Effector memory CD8-positive, alpha-beta T cell (primary cell): ENCODE measurements at regions not wholly inside any gene's neighbourhood (a gene's known extent, or its start where the extent isn't known, plus 50 kb on each side); places are given as distances from the start of the nearest gene placed in this dataset.

ENCODE experiments used
- ATAC-seq: fragments of 150-1000 bp; cut with Tn5 transposase; replicated peaks from 2 replicates; pipeline ENCODE4 v1.10.0; 2021; ENCODE audit warnings: mild to moderate bottlenecking, moderate library complexity
- DNase-seq, 3 experiments: peaks; one replicate each; pipeline ENCODE4 v3.0.0; 2021
- H3K27ac Mint-ChIP-seq, 2 donors: one replicate each; pipeline ENCODE4 v1.8.0; 2022; ENCODE audit warnings: mild to moderate bottlenecking in 2 of 2, mixed read lengths in 2 of 2, moderate library complexity in 2 of 2
- H3K27me3 Mint-ChIP-seq, 2 donors: one replicate each; pipeline ENCODE4 v1.8.0; 2022; ENCODE audit warnings: mixed read lengths in 2 of 2
- H3K36me3 Mint-ChIP-seq: one replicate; pipeline ENCODE4 v1.8.0; 2022; ENCODE audit warnings: mild to moderate bottlenecking, moderate library complexity, mixed read lengths; ENCODE audit not compliant: insufficient read depth
- H3K4me1 Mint-ChIP-seq, 2 donors: one replicate each; pipeline ENCODE4 v1.8.0; 2022; ENCODE audit warnings: low read depth in 2 of 2, mixed read lengths in 2 of 2
- H3K4me3 Mint-ChIP-seq, 2 donors: one replicate each; pipeline ENCODE4 v1.8.0; 2022; ENCODE audit warnings: mild to moderate bottlenecking in 2 of 2, mixed read lengths in 2 of 2, moderate library complexity in 2 of 2
- H3K9me3 Mint-ChIP-seq, 2 donors: one replicate each; pipeline ENCODE4 v1.8.0; 2022; ENCODE audit warnings: mixed read lengths in 2 of 2

- no peak for DNase-seq
Observed at GRCh38 chr2:21793461-21793860, 669.7 kb downstream of the TDRD15 start.

GRCh38 chr2:21794611-21795010 is 670.8 kb downstream of the TDRD15 start:
- peaks cover 8 to 15% of the 10 kb centered on the region in 2 donors for H3K9me3 Mint-ChIP-seq
- no peaks in the 10 kb centered on the region for H3K4me1 Mint-ChIP-seq
- no peaks in the 10 kb centered on the region for H3K27me3 Mint-ChIP-seq
- no peak for DNase-seq
- ATAC-seq = no peak
- no peak overlapping the region for H3K4me3 Mint-ChIP-seq
- H3K36me3 Mint-ChIP-seq = no peaks in the 10 kb centered on the region
- H3K27ac Mint-ChIP-seq = no peak overlapping the region

More at GRCh38 chr2:21793461-21793860, 669.7 kb downstream of the TDRD15 start:
- no peaks in the 10 kb centered on the region for H3K27me3 Mint-ChIP-seq
- ATAC-seq = no peak
- H3K36me3 Mint-ChIP-seq = no peaks in the 10 kb centered on the region
- H3K9me3 Mint-ChIP-seq = peaks cover 11 to 15% of the 10 kb centered on the region in 2 donors
- no peak overlapping the region for H3K27ac Mint-ChIP-seq
- H3K4me3 Mint-ChIP-seq = no peak overlapping the region
- H3K4me1 Mint-ChIP-seq = no peaks in the 10 kb centered on the region

GRCh38 chr2:21800356-21800755 is 676.6 kb downstream of the TDRD15 start:
- no peaks in the 10 kb centered on the region for H3K27me3 Mint-ChIP-seq
- no peak for DNase-seq

GRCh38 chr2:21803550-21803949 is 679.8 kb downstream of the TDRD15 start:
- Mint-ChIP-seq H3K4me3 (no peak overlapping the region), H3K4me1 (no peaks in the 10 kb centered on the region), H3K27me3 (no peaks in the 10 kb centered on the region), H3K36me3 (no peaks in the 10 kb centered on the region), H3K9me3 (peaks cover 0 to 10% of the 10 kb centered on the region in 2 donors), H3K27ac (no peak overlapping the region)
- DNase-seq (no peak), ATAC-seq (no peak)

More at GRCh38 chr2:21800356-21800755, 676.6 kb downstream of the TDRD15 start:
- Mint-ChIP-seq H3K36me3 (no peaks in the 10 kb centered on the region), H3K27ac (no peak overlapping the region), H3K9me3 (peaks cover 5 to 10% of the 10 kb centered on the region in 2 donors), H3K4me3 (no peak overlapping the region), H3K4me1 (no peaks in the 10 kb centered on the region)
- no peak for ATAC-seq

- no peaks in the 10 kb centered on the region for H3K36me3 Mint-ChIP-seq
- H3K9me3 Mint-ChIP-seq = peaks cover 0 to 10% of the 10 kb centered on the region in 2 donors
- no peak for DNase-seq
- no peaks in the 10 kb centered on the region for H3K27me3 Mint-ChIP-seq
- H3K4me1 Mint-ChIP-seq = no peaks in the 10 kb centered on the region
- ATAC-seq = no peak
- no peak overlapping the region for H3K27ac Mint-ChIP-seq
- H3K4me3 Mint-ChIP-seq = no peak overlapping the region
Observed at GRCh38 chr2:21804151-21804550, 680.4 kb downstream of the TDRD15 start.

GRCh38 chr2:21811541-21811940 is 687.8 kb downstream of the TDRD15 start:
- H3K36me3 Mint-ChIP-seq = no peaks in the 10 kb centered on the region
- no peaks in the 10 kb centered on the region for H3K4me1 Mint-ChIP-seq
- DNase-seq (no peak), ATAC-seq (no peak)
- no peaks in the 10 kb centered on the region for H3K27me3 Mint-ChIP-seq
- H3K27ac Mint-ChIP-seq = no peak overlapping the region
- peaks cover 0 to 5% of the 10 kb centered on the region in 2 donors for H3K9me3 Mint-ChIP-seq
- H3K4me3 Mint-ChIP-seq = no peak overlapping the region

- Mint-ChIP-seq H3K4me1 (no peaks in the 10 kb centered on the region), H3K27ac (no peak overlapping the region), H3K9me3 (peaks cover 0 to 5% of the 10 kb centered on the region in 2 donors), H3K27me3 (no peaks in the 10 kb centered on the region), H3K4me3 (no peak overlapping the region), H3K36me3 (no peaks in the 10 kb centered on the region)
- DNase-seq (no peak), ATAC-seq (no peak)
Observed at GRCh38 chr2:21812766-21813165, 689.0 kb downstream of the TDRD15 start.

- Mint-ChIP-seq H3K4me1 (no peaks in the 10 kb centered on the region), H3K9me3 (peaks cover 6 to 10% of the 10 kb centered on the region in 2 donors)
Observed at GRCh38 chr2:21814588-21815149, 690.9 kb downstream of the TDRD15 start.

GRCh38 chr2:21818212-21818795 is 694.5 kb downstream of the TDRD15 start:
- no peak overlapping the region for H3K4me3 Mint-ChIP-seq
- ATAC-seq = no peak
- no peaks in the 10 kb centered on the region for H3K4me1 Mint-ChIP-seq
- DNase-seq = no peak
- H3K36me3 Mint-ChIP-seq = no peaks in the 10 kb centered on the region
- no peaks in the 10 kb centered on the region for H3K27me3 Mint-ChIP-seq
- H3K9me3 Mint-ChIP-seq = peaks cover 15 to 22% of the 10 kb centered on the region in 2 donors
- no peak overlapping the region for H3K27ac Mint-ChIP-seq

More at GRCh38 chr2:21814588-21815149, 690.9 kb downstream of the TDRD15 start:
- no peaks in the 10 kb centered on the region for H3K27me3 Mint-ChIP-seq
- no peak for DNase-seq
- no peak overlapping the region for H3K27ac Mint-ChIP-seq
- no peak overlapping the region for H3K4me3 Mint-ChIP-seq
- no peak for ATAC-seq
- no peaks in the 10 kb centered on the region for H3K36me3 Mint-ChIP-seq

- no peak for ATAC-seq
- Mint-ChIP-seq H3K27me3 (no peaks in the 10 kb centered on the region), H3K27ac (no peak overlapping the region), H3K36me3 (peaks cover 4% of the 10 kb centered on the region), H3K4me1 (no peaks in the 10 kb centered on the region), H3K4me3 (no peak overlapping the region), H3K9me3 (peaks cover 13 to 22% of the 10 kb centered on the region in 2 donors)
- no peak for DNase-seq
Observed at GRCh38 chr2:21819454-21819853, 695.7 kb downstream of the TDRD15 start.

GRCh38 chr2:21820271-21820670 is 696.5 kb downstream of the TDRD15 start:
- no peak for ATAC-seq
- Mint-ChIP-seq H3K27me3 (no peaks in the 10 kb centered on the region), H3K4me1 (no peaks in the 10 kb centered on the region), H3K27ac (no peak overlapping the region), H3K9me3 (peaks cover 14 to 29% of the 10 kb centered on the region in 2 donors), H3K4me3 (no peak overlapping the region), H3K36me3 (peaks cover 4% of the 10 kb centered on the region)
- no peak for DNase-seq

GRCh38 chr2:21821672-21822227 is 698.0 kb downstream of the TDRD15 start:
- no peak for DNase-seq
- peaks cover 4% of the 10 kb centered on the region for H3K36me3 Mint-ChIP-seq
- no peak for ATAC-seq
- H3K4me3 Mint-ChIP-seq = no peak overlapping the region
- H3K27ac Mint-ChIP-seq = no peak overlapping the region
- H3K9me3 Mint-ChIP-seq = peaks cover 14 to 29% of the 10 kb centered on the region in 2 donors
- H3K4me1 Mint-ChIP-seq = no peaks in the 10 kb centered on the region
- H3K27me3 Mint-ChIP-seq = no peaks in the 10 kb centered on the region

GRCh38 chr2:21822505-21822904 is 698.7 kb downstream of the TDRD15 start:
- Mint-ChIP-seq H3K4me3 (no peak overlapping the region), H3K4me1 (no peaks in the 10 kb centered on the region), H3K27ac (no peak overlapping the region), H3K36me3 (peaks cover 4% of the 10 kb centered on the region), H3K9me3 (peaks cover 14 to 29% of the 10 kb centered on the region in 2 donors), H3K27me3 (no peaks in the 10 kb centered on the region)
- no peak for ATAC-seq
- no peak for DNase-seq

GRCh38 chr2:21833767-21834166 is 710.0 kb downstream of the TDRD15 start:
- no peak for DNase-seq
- no peaks in the 10 kb centered on the region for H3K36me3 Mint-ChIP-seq

More at GRCh38 chr2:21833767-21834166, 710.0 kb downstream of the TDRD15 start:
- Mint-ChIP-seq H3K4me1 (no peaks in the 10 kb centered on the region), H3K9me3 (peaks cover 10 to 14% of the 10 kb centered on the region in 2 donors), H3K27me3 (no peaks in the 10 kb centered on the region), H3K4me3 (no peak overlapping the region), H3K27ac (no peak overlapping the region)
- ATAC-seq = no peak
